ENCODE measurements at regions not wholly inside any gene's neighbourhood (a gene's known extent, or its start where the extent isn't known, plus 50 kb on each side); places are given as distances from the start of the nearest gene placed in this dataset.

DNA sequence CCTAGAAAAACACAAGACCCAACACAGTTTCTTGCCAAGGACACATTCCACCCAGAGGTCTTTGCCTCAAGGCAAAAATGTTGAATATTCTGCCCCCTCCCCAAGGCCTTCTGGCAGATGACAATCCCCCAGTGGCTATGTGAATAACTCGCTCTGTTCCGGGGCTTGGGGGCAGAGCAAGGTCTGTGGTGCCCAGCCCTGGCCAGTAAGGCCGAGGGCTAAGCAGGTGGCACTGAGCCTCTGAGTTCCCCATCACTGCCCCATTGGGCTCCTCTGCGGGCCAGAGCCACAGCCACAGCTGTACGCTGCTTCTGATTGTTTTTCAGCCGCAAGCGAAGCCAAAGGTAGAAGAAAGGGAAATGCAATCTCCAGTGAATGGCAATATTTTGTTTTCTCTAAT, 567.9 kb downstream of the CCDC171 start:
- TF ChIP-seq, protein P1, sequence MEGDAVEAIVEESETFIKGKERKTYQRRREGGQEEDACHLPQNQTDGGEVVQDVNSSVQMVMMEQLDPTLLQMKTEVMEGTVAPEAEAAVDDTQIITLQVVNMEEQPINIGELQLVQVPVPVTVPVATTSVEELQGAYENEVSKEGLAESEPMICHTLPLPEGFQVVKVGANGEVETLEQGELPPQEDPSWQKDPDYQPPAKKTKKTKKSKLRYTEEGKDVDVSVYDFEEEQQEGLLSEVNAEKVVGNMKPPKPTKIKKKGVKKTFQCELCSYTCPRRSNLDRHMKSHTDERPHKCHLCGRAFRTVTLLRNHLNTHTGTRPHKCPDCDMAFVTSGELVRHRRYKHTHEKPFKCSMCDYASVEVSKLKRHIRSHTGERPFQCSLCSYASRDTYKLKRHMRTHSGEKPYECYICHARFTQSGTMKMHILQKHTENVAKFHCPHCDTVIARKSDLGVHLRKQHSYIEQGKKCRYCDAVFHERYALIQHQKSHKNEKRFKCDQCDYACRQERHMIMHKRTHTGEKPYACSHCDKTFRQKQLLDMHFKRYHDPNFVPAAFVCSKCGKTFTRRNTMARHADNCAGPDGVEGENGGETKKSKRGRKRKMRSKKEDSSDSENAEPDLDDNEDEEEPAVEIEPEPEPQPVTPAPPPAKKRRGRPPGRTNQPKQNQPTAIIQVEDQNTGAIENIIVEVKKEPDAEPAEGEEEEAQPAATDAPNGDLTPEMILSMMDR (IDR thresholded peaks at IDR 0.05): no peak
- TF ChIP-seq POLR2A (IDR thresholded peaks at IDR 0.05): no peak
